H1 (cell line): ENCODE measurements at regions not wholly inside any gene's neighbourhood (a gene's known extent, or its start where the extent isn't known, plus 50 kb on each side); places are given as distances from the start of the nearest gene placed in this dataset.

Experiments
- CTCF ChIA-PET: fragments of 300-600 bp; sonication (Branson Sonifier 250); formaldehyde crosslinking; loops from one replicate; lab custom pipeline; 2021; ENCODE audit not compliant: partially characterized antibody; lab: Charles Lee
- POLR2A ChIA-PET: fragments of 300-600 bp; sonication (Branson Sonifier 250); formaldehyde crosslinking; loops from one replicate; lab custom pipeline; 2021; ENCODE audit warnings: inconsistent platforms; ENCODE audit not compliant: partially characterized antibody; lab: Charles Lee
- DNase-seq, 2 experiments: peaks; one replicate each; pipeline versions ENCODE4 v3.0.0 to v3.0.0-alpha.2; 2010 to 2022; ENCODE audit warnings: low spot score in 2 of 2, low read depth in 1 of 2, mixed read lengths in 1 of 2
- FAIRE-seq: peaks from 2 replicates; lab custom pipeline; 2011; peaks lifted over from hg19 to GRCh38; lab: Jason Lieb, UNC
- H2AFZ ChIP-seq: 2 replicates; pipeline ENCODE4 v1.8.1; 2012; ENCODE audit warnings: low read length, inconsistent platforms
- H2AK5ac ChIP-seq: 2 replicates; pipeline ENCODE4 v1.6.1; 2013; ENCODE audit warnings: low read depth, low read length
- H2BK120ac ChIP-seq: replicated peaks from 2 replicates; pipeline ENCODE3; 2013; ENCODE audit warnings: low read depth, low read length, inconsistent platforms
- H2BK12ac ChIP-seq: 2 replicates; pipeline ENCODE4 v1.6.1; 2013; ENCODE audit warnings: low read depth, low read length
- H2BK15ac ChIP-seq: 2 replicates; pipeline ENCODE4 v1.6.1; 2013; ENCODE audit warnings: low read length
- H2BK20ac ChIP-seq: 2 replicates; pipeline ENCODE4 v1.6.1; 2013; ENCODE audit warnings: low read length
- H2BK5ac ChIP-seq: 2 replicates; pipeline ENCODE4 v1.6.1; 2013; ENCODE audit warnings: low read depth, low read length
- H3K14ac ChIP-seq: 2 replicates; pipeline ENCODE4 v1.6.1; 2013; ENCODE audit warnings: inconsistent platforms; ENCODE audit not compliant: insufficient read length
- H3K18ac ChIP-seq: 2 replicates; pipeline ENCODE4 v1.6.1; 2013; ENCODE audit warnings: low read length; ENCODE audit errors: extremely low read depth
- H3K23ac ChIP-seq: 2 replicates; pipeline ENCODE4 v1.6.1; 2013; ENCODE audit warnings: inconsistent platforms; ENCODE audit not compliant: insufficient read length
- H3K23me2 ChIP-seq: 2 replicates; pipeline ENCODE4 v1.6.1; 2013; ENCODE audit warnings: low read depth, low read length
- H3K27ac ChIP-seq: 2 replicates; pipeline ENCODE4 v1.6.1; 2011; ENCODE audit warnings: low read depth, low read length, inconsistent platforms
- H3K27me3 ChIP-seq, 4 experiments: replicated peaks in 1 of 4; 1 replicate in 1 of 4; 2 replicates in 3 of 4; pipeline versions ENCODE4 v1.6.1 to v1.8.1; 2011 to 2013; ENCODE audit warnings: low read length in 3 of 4, mild to moderate bottlenecking in 3 of 4, inconsistent platforms in 2 of 4, mixed read lengths in 2 of 4, moderate library complexity in 1 of 4; ENCODE audit not compliant: control insufficient read depth in 3 of 4, insufficient read depth in 3 of 4; ENCODE audit errors: extremely low read depth in 1 of 4
- H3K36me3 ChIP-seq, 4 experiments: 2 replicates each; pipeline versions ENCODE4 v1.6.1 to v1.8.1; 2011 to 2013; ENCODE audit warnings: mild to moderate bottlenecking in 4 of 4, low read length in 3 of 4, moderate library complexity in 2 of 4, control low read depth in 1 of 4, inconsistent platforms in 1 of 4; ENCODE audit not compliant: insufficient read depth in 4 of 4, control insufficient read depth in 2 of 4
- H3K4ac ChIP-seq: replicated peaks from 2 replicates; pipeline ENCODE3; 2013; ENCODE audit warnings: low read length, low read depth, mixed read lengths, inconsistent platforms; ENCODE audit not compliant: insufficient read length
- H3K4me1 ChIP-seq, 4 experiments: replicated peaks in 1 of 4; 1 replicate in 1 of 4; 2 replicates in 3 of 4; pipeline versions ENCODE4 v1.6.1 to v1.8.1; 2011 to 2013; ENCODE audit warnings: low read length in 3 of 4, inconsistent platforms in 2 of 4, mixed read lengths in 1 of 4; ENCODE audit not compliant: insufficient read depth in 4 of 4, control insufficient read depth in 3 of 4
- H3K4me2 ChIP-seq, 2 experiments: 2 replicates each; pipeline versions ENCODE4 v1.6.1 to v1.8.1; 2011 to 2013; ENCODE audit warnings: low read depth in 2 of 2, low read length in 2 of 2, control low read depth in 1 of 2, inconsistent platforms in 1 of 2, mild to moderate bottlenecking in 1 of 2; ENCODE audit not compliant: insufficient read depth in 1 of 2
- H3K4me3 ChIP-seq, 4 experiments: fragments of 200-600, 300-600 bp in 1 of 4; sonication (generic), shearing (Covaris generic), sonication (Bioruptor Twin) in 1 of 4; 2 replicates each; pipeline versions ENCODE4 v1.5.1 to v1.8.1; 2011 to 2016; ENCODE audit warnings: low read length in 4 of 4, low read depth in 3 of 4, control low read depth in 2 of 4, inconsistent platforms in 2 of 4, mild to moderate bottlenecking in 2 of 4, mixed read lengths in 1 of 4, moderate library complexity in 1 of 4; ENCODE audit not compliant: insufficient read depth in 2 of 4; ENCODE audit errors: extremely low read depth in 1 of 4
- H3K56ac ChIP-seq: replicated peaks from 2 replicates; pipeline ENCODE3; 2013; ENCODE audit warnings: low read depth, mild to moderate bottlenecking, mixed read lengths, low read length, inconsistent platforms; ENCODE audit not compliant: insufficient read length
- H3K79me1 ChIP-seq: 2 replicates; pipeline ENCODE4 v1.6.1; 2013; ENCODE audit warnings: low read depth, low read length, control low read depth
- H3K79me2 ChIP-seq, 2 experiments: 2 replicates each; pipeline versions ENCODE4 v1.6.1 to v1.8.1; 2012 to 2013; ENCODE audit warnings: low read length in 2 of 2, mild to moderate bottlenecking in 2 of 2, inconsistent platforms in 1 of 2; ENCODE audit not compliant: insufficient read depth in 2 of 2, control insufficient read depth in 1 of 2
- H3K9ac ChIP-seq, 4 experiments: replicated peaks in 1 of 4; 1 replicate in 1 of 4; 2 replicates in 3 of 4; pipeline versions ENCODE4 v1.6.1 to v1.8.1; 2011 to 2013; ENCODE audit warnings: low read depth in 3 of 4, low read length in 3 of 4, control low read depth in 2 of 4, mild to moderate bottlenecking in 2 of 4, moderate library complexity in 2 of 4, inconsistent platforms in 1 of 4; ENCODE audit errors: extremely low read depth in 1 of 4
- H3K9me3 ChIP-seq, 2 experiments: 2 replicates each; pipeline versions ENCODE4 v1.6.1 to v1.8.1; 2012 to 2013; ENCODE audit warnings: mild to moderate bottlenecking in 2 of 2, moderate library complexity in 2 of 2, control low read depth in 1 of 2, inconsistent platforms in 1 of 2, low read depth in 1 of 2, low read length in 1 of 2, mixed read lengths in 1 of 2; ENCODE audit not compliant: insufficient read depth in 2 of 2
- H4K20me1 ChIP-seq, 2 experiments: replicated peaks in 1 of 2; 2 replicates each; pipeline versions ENCODE3 to v1.8.1; 2011 to 2013; ENCODE audit warnings: inconsistent platforms in 2 of 2, low read length in 2 of 2, mild to moderate bottlenecking in 1 of 2; ENCODE audit not compliant: insufficient read depth in 2 of 2, control insufficient read depth in 1 of 2
- H4K5ac ChIP-seq: 2 replicates; pipeline ENCODE4 v1.6.1; 2013; ENCODE audit warnings: low read length, low read depth, mixed read lengths, inconsistent platforms; ENCODE audit not compliant: insufficient read length
- H4K8ac ChIP-seq: 2 replicates; pipeline ENCODE4 v1.8.0; 2013; ENCODE audit warnings: mild to moderate bottlenecking, moderate library complexity, low read length, inconsistent platforms; ENCODE audit not compliant: insufficient read depth; ENCODE audit errors: extremely low read depth
- H4K91ac ChIP-seq: replicated peaks from 2 replicates; pipeline ENCODE3; 2013; ENCODE audit warnings: low read length, mixed read lengths, inconsistent platforms; ENCODE audit not compliant: insufficient read length
- ATF3 ChIP-seq: IDR thresholded peaks from 2 replicates; pipeline ENCODE4 v1.6.1; 2011; ENCODE audit warnings: low read depth, mild to moderate bottlenecking, low read length; ENCODE audit not compliant: insufficient read depth
- EZH2 ChIP-seq: fragments of 200-600 bp; sonication (generic); IDR thresholded peaks from 2 replicates; pipeline ENCODE4 v1.7.1; 2012; ENCODE audit warnings: low read depth, mild to moderate bottlenecking, moderate library complexity, low read length, inconsistent platforms; ENCODE audit not compliant: severe bottlenecking
- JUND ChIP-seq: IDR thresholded peaks from 2 replicates; pipeline ENCODE4 v1.6.1; 2011; ENCODE audit warnings: mild to moderate bottlenecking, improper control_type of control experiment, low read length
- POLR2AphosphoS5 ChIP-seq: IDR thresholded peaks from 2 replicates; pipeline ENCODE4 v1.6.1; 2011; ENCODE audit warnings: low read depth, low read length
- RAD21 ChIP-seq, 2 experiments: IDR thresholded peaks in 1 of 2; conservative IDR thresholded peaks in 1 of 2; 2 replicates each; pipeline ENCODE4 v1.6.1; 2011; ENCODE audit warnings: low read depth in 2 of 2, low read length in 2 of 2, improper control_type of control experiment in 1 of 2, inconsistent platforms in 1 of 2, mild to moderate bottlenecking in 1 of 2, moderate library complexity in 1 of 2
- RFX5 ChIP-seq: IDR thresholded peaks from 2 replicates; pipeline ENCODE4 v1.6.1; 2011; ENCODE audit warnings: low read depth, low read length, improper control_type of control experiment, borderline replicate concordance
- SIRT6 ChIP-seq: IDR thresholded peaks from one replicate; pipeline ENCODE4 v1.7.1; 2012; ENCODE audit warnings: low read length, inconsistent platforms
- TCF12 ChIP-seq: IDR thresholded peaks from 2 replicates; pipeline ENCODE4 v1.6.1; 2011; ENCODE audit warnings: low read depth, mild to moderate bottlenecking, low read length
- WGBS, 2 experiments: shearing (Covaris generic) in 1 of 2; methylation state at CpG; one replicate each; pipeline versions ENCODE4 v1.1.6 to v1.1.7; 2013 to 2015; ENCODE audit warnings: low lambda C conversion rate in 2 of 2, mixed read lengths in 2 of 2, inconsistent platforms in 1 of 2, low coverage in 1 of 2, missing lambda C conversion rate in 1 of 2; ENCODE audit not compliant: insufficient replicate concordance in 2 of 2, insufficient coverage in 1 of 2, insufficient read length in 1 of 2; ENCODE audit errors: extremely low coverage in 1 of 2, missing lambda C conversion rate in 1 of 2; 5-methylcytosine and 5-hydroxymethylcytosine counted together

DNA sequence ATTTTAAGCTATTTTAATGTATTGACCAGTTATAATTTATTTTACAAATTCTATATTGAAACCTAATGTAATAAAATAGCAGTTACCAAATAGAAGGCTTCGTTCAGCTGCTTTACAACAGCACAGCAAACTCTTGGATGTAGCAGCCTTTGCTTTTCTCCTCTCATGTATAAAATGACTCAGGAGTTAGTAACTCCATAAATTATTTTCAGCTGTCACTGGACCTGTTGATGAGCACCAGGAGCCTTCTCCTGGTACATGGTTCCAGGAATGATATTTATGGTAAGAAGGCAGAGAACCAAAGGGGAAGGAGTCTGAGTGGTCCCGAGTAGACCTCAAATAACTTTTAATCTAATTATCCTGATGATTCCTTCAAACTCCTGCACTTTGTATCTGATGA is 256.4 kb upstream of the NETO1 start:
- Histone ChIP-seq H3K23me2 (no peaks in the 10 kb centered on the region), H4K5ac (no peak overlapping the region), H2BK20ac (no peak overlapping the region), H3K4ac (no peak overlapping the region), H3K23ac (no peak overlapping the region), H3K14ac (no peak overlapping the region), H2BK15ac (no peak overlapping the region), H3K27me3 (no peaks in the 10 kb centered on the region), H3K79me1 (no peaks in the 10 kb centered on the region), H3K4me3 (no peak overlapping the region), H3K56ac (no peak overlapping the region), H4K8ac (no peak overlapping the region), H4K91ac (no peak overlapping the region), H3K36me3 (no peaks in the 10 kb centered on the region), H3K79me2 (no peaks in the 10 kb centered on the region), H3K18ac (no peak overlapping the region), H2BK5ac (no peak overlapping the region), H3K4me1 (no peaks in the 10 kb centered on the region), H3K9me3 (no peaks in the 10 kb centered on the region), H2BK120ac (no peak overlapping the region), H3K27ac (no peak overlapping the region), H3K4me2 (no peak overlapping the region), H4K20me1 (no peaks in the 10 kb centered on the region), H2AK5ac (no peak overlapping the region), H2BK12ac (no peak overlapping the region), H2AFZ (no peak overlapping the region), H3K9ac (no peak overlapping the region)
- TF ChIP-seq RAD21 (IDR thresholded peaks at IDR 0.05 in 1 of 2, conservative IDR thresholded peaks at IDR 0.05 in 1 of 2; ENCODE audit: low read depth in 2 of 2, low read length in 2 of 2) (no peak), EZH2 (no peak), SIRT6 (no peak), POLR2AphosphoS5 (no peak), TCF12 (no peak), RFX5 (no peak), JUND (no peak), ATF3 (no peak)
- FAIRE-seq, result no peak
- ChIA-PET CTCF (interaction anchor here (1.1 to 2.5 kb wide), 3 partner anchors 13 to 293 kb away, joined by 3 to 10 read pairs (median 3); no protein-coding TSS in a partner anchor), POLR2A (no interaction called here)
- DNase-seq, result no peak
- WGBS, 2 experiments, result 96% methylated on average over 2 of the region's 2 CpGs; no CpG with 5 or more reads in 1 of the 2 experiments
